CD14-positive monocyte (primary cell): ENCODE measurements at regions not wholly inside any gene's neighbourhood (a gene's known extent, or its start where the extent isn't known, plus 50 kb on each side); places are given as distances from the start of the nearest gene placed in this dataset.

Source experiments
- DNase-seq, 3 donors: peaks; one replicate each; pipeline ENCODE4 v3.0.0-alpha.2; 2011 to 2022
- H2AFZ ChIP-seq: 2 replicates; pipeline ENCODE4 v1.6.0; 2012; ENCODE audit warnings: mild to moderate bottlenecking, low read depth, low read length, inconsistent platforms; ENCODE audit not compliant: insufficient read depth, poor library complexity, severe bottlenecking
- H3K27ac ChIP-seq, 2 donors: 1 replicate in 1 of 2; 2 replicates in 1 of 2; pipeline ENCODE4 v1.5.1; 2012 to 2013; ENCODE audit warnings: low read length in 2 of 2, control low read depth in 1 of 2, inconsistent platforms in 1 of 2, low read depth in 1 of 2, mild to moderate bottlenecking in 1 of 2
- H3K27me3 ChIP-seq, 2 donors: one replicate each; pipeline versions ENCODE4 v1.6.0 to v1.6.1; 2011 to 2013; ENCODE audit warnings: low read length in 2 of 2; ENCODE audit not compliant: control insufficient read depth in 2 of 2, insufficient read depth in 2 of 2
- H3K36me3 ChIP-seq, 2 donors: replicated peaks in 1 of 2; 1 replicate in 1 of 2; 2 replicates in 1 of 2; pipeline versions ENCODE4 v1.5.1 to v1.6.1; 2012 to 2013; ENCODE audit warnings: low read length in 2 of 2, control low read depth in 1 of 2, inconsistent platforms in 1 of 2, mild to moderate bottlenecking in 1 of 2; ENCODE audit not compliant: insufficient read depth in 2 of 2, control insufficient read depth in 1 of 2
- H3K4me1 ChIP-seq, 2 donors: 1 replicate in 1 of 2; 2 replicates in 1 of 2; pipeline versions ENCODE4 v1.5.1 to v1.6.1; 2012 to 2013; ENCODE audit warnings: low read length in 2 of 2, control low read depth in 1 of 2, inconsistent platforms in 1 of 2, mild to moderate bottlenecking in 1 of 2, moderate library complexity in 1 of 2; ENCODE audit not compliant: insufficient read depth in 2 of 2, control insufficient read depth in 1 of 2
- H3K4me2 ChIP-seq: replicated peaks from 2 replicates; pipeline ENCODE3; 2012; ENCODE audit warnings: low read length, moderate library complexity, mild to moderate bottlenecking; ENCODE audit not compliant: poor library complexity, severe bottlenecking; ENCODE audit errors: extremely low read depth
- H3K4me3 ChIP-seq, 3 experiments: fragments of 200-600 bp in 1 of 3; sonication (generic) in 1 of 3; replicated peaks in 1 of 3; 1 replicate in 2 of 3; 2 replicates in 1 of 3; pipeline ENCODE4 v1.5.1; 2011 to 2013; ENCODE audit warnings: low read length in 3 of 3, mild to moderate bottlenecking in 3 of 3, control low read depth in 2 of 3, low read depth in 2 of 3, inconsistent platforms in 1 of 3, moderate library complexity in 1 of 3
- H3K79me2 ChIP-seq: 2 replicates; pipeline ENCODE4 v1.6.0; 2012; ENCODE audit warnings: mild to moderate bottlenecking, control low read depth, inconsistent platforms, low read length, moderate library complexity; ENCODE audit not compliant: insufficient read depth
- H3K9ac ChIP-seq: 2 replicates; pipeline ENCODE4 v1.6.0; 2017; ENCODE audit warnings: low read length, mild to moderate bottlenecking; ENCODE audit not compliant: insufficient read depth, poor library complexity, severe bottlenecking
- H3K9me3 ChIP-seq, 2 donors: replicated peaks in 1 of 2; 1 replicate in 1 of 2; 2 replicates in 1 of 2; pipeline versions ENCODE4 v1.5.1 to v1.6.1; 2012 to 2013; ENCODE audit warnings: low read length in 2 of 2, control low read depth in 1 of 2; ENCODE audit not compliant: control insufficient read depth in 1 of 2, insufficient read depth in 1 of 2
- H4K20me1 ChIP-seq: 2 replicates; pipeline ENCODE4 v1.6.0; 2012; ENCODE audit warnings: mild to moderate bottlenecking, low read length, control low read depth, moderate library complexity; ENCODE audit not compliant: insufficient read depth
- H3K27ac Mint-ChIP-seq, 7 donors: one replicate each; pipeline ENCODE4 v1.8.0; 2020; ENCODE audit warnings: mild to moderate bottlenecking in 7 of 7, mixed read lengths in 7 of 7, moderate library complexity in 6 of 7, inconsistent platforms in 2 of 7
- H3K27me3 Mint-ChIP-seq, 3 donors: one replicate each; pipeline ENCODE4 v1.8.0; 2021 to 2022; ENCODE audit warnings: low read depth in 3 of 3, mild to moderate bottlenecking in 3 of 3, mixed read lengths in 3 of 3, moderate library complexity in 3 of 3, inconsistent platforms in 1 of 3
- H3K36me3 Mint-ChIP-seq, 2 donors: one replicate each; pipeline ENCODE4 v1.8.0; 2020; ENCODE audit warnings: mixed read lengths in 2 of 2, inconsistent platforms in 1 of 2, mild to moderate bottlenecking in 1 of 2
- H3K4me1 Mint-ChIP-seq: one replicate; pipeline ENCODE4 v1.8.0; 2020; ENCODE audit warnings: mild to moderate bottlenecking, mixed read lengths
- H3K4me3 Mint-ChIP-seq, 2 donors: one replicate each; pipeline ENCODE4 v1.8.0; 2020; ENCODE audit warnings: mild to moderate bottlenecking in 2 of 2, mixed read lengths in 2 of 2, moderate library complexity in 1 of 2
- H3K9me3 Mint-ChIP-seq, 7 donors: one replicate each; pipeline ENCODE4 v1.8.0; 2020 to 2022; ENCODE audit warnings: mixed read lengths in 7 of 7, mild to moderate bottlenecking in 6 of 7, moderate library complexity in 6 of 7, inconsistent platforms in 2 of 7
- WGBS: methylation state at CpG from one replicate; pipeline ENCODE4 v1.1.5; 2013; ENCODE audit warnings: missing lambda C conversion rate; ENCODE audit not compliant: insufficient coverage; 5-methylcytosine and 5-hydroxymethylcytosine counted together
- intact Hi-C, 2 donors: fragments of 100-400 bp; cut with micrococcal nuclease; formaldehyde crosslinking; loops; one replicate each; pipeline versions ENCODE4 v1.15.0 to v1.15.1; 2023
- TF ChIP-seq, protein P1 (sequence below): fragments of 200-600 bp; IDR thresholded peaks from one replicate; pipeline ENCODE4 v1.8.0; 2022; ENCODE audit warnings: antibody characterized with exemption, mild to moderate bottlenecking

DNA sequence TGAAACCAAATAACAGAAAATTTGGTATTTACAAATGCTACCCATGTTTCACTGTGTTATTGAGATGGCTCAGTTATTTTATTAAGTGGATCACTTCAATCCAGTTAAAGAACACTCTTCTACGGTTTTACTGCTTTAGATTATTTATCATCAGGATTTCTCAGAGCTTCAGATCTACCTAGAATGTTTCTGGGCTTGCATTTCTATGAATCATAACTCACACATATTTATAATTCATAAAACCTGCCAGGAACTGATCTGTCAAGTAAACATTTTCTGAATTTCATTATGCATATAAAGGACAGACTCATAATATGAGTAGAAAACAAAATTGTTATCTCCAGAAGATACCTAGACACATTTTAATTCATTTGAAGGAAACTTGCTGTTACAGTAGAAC, 1172.3 kb upstream of the LRRTM3 start:
- H3K9me3 Mint-ChIP-seq, result peaks cover 0 to 2% (median 0%) of the 10 kb centered on the region in 7 donors
- TF ChIP-seq, protein P1, sequence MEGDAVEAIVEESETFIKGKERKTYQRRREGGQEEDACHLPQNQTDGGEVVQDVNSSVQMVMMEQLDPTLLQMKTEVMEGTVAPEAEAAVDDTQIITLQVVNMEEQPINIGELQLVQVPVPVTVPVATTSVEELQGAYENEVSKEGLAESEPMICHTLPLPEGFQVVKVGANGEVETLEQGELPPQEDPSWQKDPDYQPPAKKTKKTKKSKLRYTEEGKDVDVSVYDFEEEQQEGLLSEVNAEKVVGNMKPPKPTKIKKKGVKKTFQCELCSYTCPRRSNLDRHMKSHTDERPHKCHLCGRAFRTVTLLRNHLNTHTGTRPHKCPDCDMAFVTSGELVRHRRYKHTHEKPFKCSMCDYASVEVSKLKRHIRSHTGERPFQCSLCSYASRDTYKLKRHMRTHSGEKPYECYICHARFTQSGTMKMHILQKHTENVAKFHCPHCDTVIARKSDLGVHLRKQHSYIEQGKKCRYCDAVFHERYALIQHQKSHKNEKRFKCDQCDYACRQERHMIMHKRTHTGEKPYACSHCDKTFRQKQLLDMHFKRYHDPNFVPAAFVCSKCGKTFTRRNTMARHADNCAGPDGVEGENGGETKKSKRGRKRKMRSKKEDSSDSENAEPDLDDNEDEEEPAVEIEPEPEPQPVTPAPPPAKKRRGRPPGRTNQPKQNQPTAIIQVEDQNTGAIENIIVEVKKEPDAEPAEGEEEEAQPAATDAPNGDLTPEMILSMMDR, result no peak
- no peaks in the 10 kb centered on the region for H3K36me3 Mint-ChIP-seq
- no peak overlapping the region for H3K4me3 Mint-ChIP-seq
- DNase-seq, result no peak
- H3K27ac ChIP-seq, result no peak overlapping the region
- H2AFZ ChIP-seq, result no peak overlapping the region
- H4K20me1 ChIP-seq, result no peaks in the 10 kb centered on the region
- no CpG with 5 or more reads among the region's 1 CpG for WGBS
- no peak overlapping the region for H3K27ac Mint-ChIP-seq
- H3K9ac ChIP-seq, result no peak overlapping the region
- no peaks in the 10 kb centered on the region for H3K4me1 ChIP-seq
- no peaks in the 10 kb centered on the region for H3K9me3 ChIP-seq
- no peaks in the 10 kb centered on the region for H3K27me3 Mint-ChIP-seq
- no peak overlapping the region for H3K4me3 ChIP-seq
- H3K4me2 ChIP-seq, result no peak overlapping the region
- H3K36me3 ChIP-seq, result no peaks in the 10 kb centered on the region
- no peaks in the 10 kb centered on the region for H3K79me2 ChIP-seq
- intact Hi-C loops, result no loop called here
- no peaks in the 10 kb centered on the region for H3K27me3 ChIP-seq
- H3K4me1 Mint-ChIP-seq, result no peaks in the 10 kb centered on the region

DNA sequence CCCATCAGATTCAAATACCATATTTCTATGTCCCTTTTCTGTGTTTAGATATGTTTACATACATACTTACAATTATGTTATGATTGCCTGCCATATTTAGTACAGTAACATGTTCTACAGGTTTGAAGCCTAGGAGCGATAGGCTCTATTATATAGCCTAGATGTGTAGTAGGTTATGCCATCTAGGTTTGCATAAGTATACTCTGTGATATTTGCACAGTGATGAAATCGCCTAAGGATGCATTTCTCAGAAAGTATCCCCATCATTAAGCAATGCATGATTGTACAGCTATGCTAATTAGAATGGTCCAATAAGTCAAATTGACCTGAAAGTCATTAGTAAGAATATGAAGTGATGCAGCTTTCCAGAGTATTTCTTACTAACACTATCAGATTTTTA, 1171.7 kb upstream of the LRRTM3 start:
- Histone ChIP-seq H3K79me2 (no peaks in the 10 kb centered on the region), H3K9ac (no peak overlapping the region), H3K4me1 (no peaks in the 10 kb centered on the region), H2AFZ (no peak overlapping the region), H3K36me3 (no peaks in the 10 kb centered on the region), H3K27ac (no peak overlapping the region), H3K9me3 (no peaks in the 10 kb centered on the region), H3K4me3 (no peak overlapping the region), H3K27me3 (no peaks in the 10 kb centered on the region), H3K4me2 (no peak overlapping the region), H4K20me1 (no peaks in the 10 kb centered on the region)
- H3K36me3 Mint-ChIP-seq, result no peaks in the 10 kb centered on the region
- no peak for DNase-seq
- intact Hi-C loops, result no loop called here
- H3K4me3 Mint-ChIP-seq, result no peak overlapping the region
- TF ChIP-seq, protein P1, result no peak
- H3K9me3 Mint-ChIP-seq, result peaks cover 0 to 2% (median 0%) of the 10 kb centered on the region in 7 donors
- no peaks in the 10 kb centered on the region for H3K27me3 Mint-ChIP-seq
- no peaks in the 10 kb centered on the region for H3K4me1 Mint-ChIP-seq
- no CpG with 5 or more reads among the region's 2 CpGs for WGBS
- no peak overlapping the region for H3K27ac Mint-ChIP-seq
